Lung (tissue), 11 donors: ENCODE measurements at regions not wholly inside any gene's neighbourhood (a gene's known extent, or its start where the extent isn't known, plus 50 kb on each side); places are given as distances from the start of the nearest gene placed in this dataset.

ENCODE experiments used
- ATAC-seq: fragments of 200-7000 bp; cut with Tn5 transposase; one replicate; pipeline ENCODE4 v1.9.1; 2020; ENCODE audit warnings: moderate number of reproducible peaks; ENCODE audit not compliant: insufficient read depth, low FRiP score
- DNase-seq, 3 donors: peaks; one replicate each; pipeline ENCODE4 v3.0.0-alpha.2; 2013 to 2017
- H3K27ac ChIP-seq, 2 donors: one replicate each; pipeline ENCODE4 v1.5.1; 2013; ENCODE audit warnings: mild to moderate bottlenecking in 2 of 2, moderate library complexity in 2 of 2, control low read depth in 1 of 2, inconsistent platforms in 1 of 2, low read depth in 1 of 2, low read length in 1 of 2
- H3K27me3 ChIP-seq, 3 donors: one replicate each; pipeline ENCODE4 v1.5.1; 2013; ENCODE audit warnings: low read length in 2 of 3; ENCODE audit not compliant: control insufficient read depth in 3 of 3, insufficient read depth in 3 of 3
- H3K36me3 ChIP-seq, 4 donors: one replicate each; pipeline ENCODE4 v1.5.1; 2013; ENCODE audit warnings: low read length in 4 of 4, mild to moderate bottlenecking in 1 of 4, moderate library complexity in 1 of 4; ENCODE audit not compliant: control insufficient read depth in 4 of 4, insufficient read depth in 4 of 4
- H3K4me1 ChIP-seq, 5 donors: one replicate each; pipeline ENCODE4 v1.5.1; 2013; ENCODE audit warnings: low read length in 5 of 5, mild to moderate bottlenecking in 2 of 5, moderate library complexity in 1 of 5; ENCODE audit not compliant: control insufficient read depth in 5 of 5, insufficient read depth in 5 of 5
- H3K4me3 ChIP-seq: one replicate; pipeline ENCODE4 v1.5.1; 2013; ENCODE audit warnings: mild to moderate bottlenecking, control low read depth, moderate library complexity
- H3K9ac ChIP-seq, 2 donors: one replicate each; pipeline ENCODE4 v1.5.1; 2013; ENCODE audit warnings: low read length in 2 of 2, control low read depth in 1 of 2; ENCODE audit not compliant: insufficient read depth in 1 of 2
- H3K9me3 ChIP-seq, 4 donors: one replicate each; pipeline ENCODE4 v1.5.1; 2013; ENCODE audit warnings: low read length in 3 of 4, mild to moderate bottlenecking in 1 of 4, moderate library complexity in 1 of 4; ENCODE audit not compliant: control insufficient read depth in 4 of 4, insufficient read depth in 3 of 4
- WGBS, 2 donors: extraction: QIAGEN DNeasy Blood & Tissue Kit; methylation state at CpG; one replicate each; pipeline ENCODE4 v1.1.7; 2013; 5-methylcytosine and 5-hydroxymethylcytosine counted together
- TF ChIP-seq, protein P1 (sequence below): IDR thresholded peaks from 2 replicates; pipeline ENCODE4 v1.5.1; 2012; ENCODE audit warnings: mild to moderate bottlenecking; ENCODE audit errors: control extremely low read depth, extremely low read depth
- donor health status: control.
- donor health status: control.
- donor health status: Bipolar disorder and iron deficiency.
- donor health status: healthy.
- donor health status: DM: yes; HTN: yes; CAD: no.

DNA sequence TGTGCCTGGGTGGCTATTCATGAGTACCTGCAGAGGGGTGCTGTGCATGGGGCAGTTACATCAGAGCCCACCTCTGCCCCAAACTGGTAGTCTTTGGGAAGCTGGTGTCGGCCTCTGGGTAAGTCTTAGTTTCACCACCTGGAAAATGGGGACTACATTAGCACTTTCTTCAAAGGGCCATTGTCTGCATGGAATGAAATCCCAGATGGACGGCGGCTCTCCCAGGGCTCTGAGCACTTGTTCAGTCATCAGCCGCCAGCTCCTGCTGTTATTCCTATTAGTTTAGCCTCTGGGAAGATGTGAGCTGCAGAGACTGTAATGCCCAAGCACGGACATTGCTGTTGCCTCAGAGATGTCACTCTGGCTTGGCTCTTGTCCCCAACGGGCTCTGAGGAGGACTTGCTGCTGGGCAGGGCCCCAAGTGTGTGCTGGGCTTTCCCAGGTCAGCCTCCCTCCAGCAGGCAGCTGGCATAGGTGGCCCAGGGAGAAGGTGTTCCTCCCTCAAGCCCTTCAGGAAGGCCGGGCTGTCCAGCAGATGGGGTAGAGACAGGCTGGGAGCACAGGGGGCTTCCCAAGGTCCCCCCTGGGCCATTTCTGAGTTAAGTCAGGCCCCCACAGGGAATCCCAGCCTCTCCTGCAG, 268.3 kb downstream of the TFAP2C start:
- no peak overlapping the region for H3K9ac ChIP-seq
- H3K4me3 ChIP-seq = no peak overlapping the region
- H3K27me3 ChIP-seq = peaks cover 0 to 26% (median 9%) of the 10 kb centered on the region in 3 donors
- no peak for ATAC-seq
- H3K9me3 ChIP-seq = peaks cover 0 to 6% (median 0%) of the 10 kb centered on the region in 4 donors
- no peaks in the 10 kb centered on the region for H3K36me3 ChIP-seq
- WGBS, 2 donors = 61 to 68% methylated on average over 7 of the region's 7 CpGs
- TF ChIP-seq, protein P1, sequence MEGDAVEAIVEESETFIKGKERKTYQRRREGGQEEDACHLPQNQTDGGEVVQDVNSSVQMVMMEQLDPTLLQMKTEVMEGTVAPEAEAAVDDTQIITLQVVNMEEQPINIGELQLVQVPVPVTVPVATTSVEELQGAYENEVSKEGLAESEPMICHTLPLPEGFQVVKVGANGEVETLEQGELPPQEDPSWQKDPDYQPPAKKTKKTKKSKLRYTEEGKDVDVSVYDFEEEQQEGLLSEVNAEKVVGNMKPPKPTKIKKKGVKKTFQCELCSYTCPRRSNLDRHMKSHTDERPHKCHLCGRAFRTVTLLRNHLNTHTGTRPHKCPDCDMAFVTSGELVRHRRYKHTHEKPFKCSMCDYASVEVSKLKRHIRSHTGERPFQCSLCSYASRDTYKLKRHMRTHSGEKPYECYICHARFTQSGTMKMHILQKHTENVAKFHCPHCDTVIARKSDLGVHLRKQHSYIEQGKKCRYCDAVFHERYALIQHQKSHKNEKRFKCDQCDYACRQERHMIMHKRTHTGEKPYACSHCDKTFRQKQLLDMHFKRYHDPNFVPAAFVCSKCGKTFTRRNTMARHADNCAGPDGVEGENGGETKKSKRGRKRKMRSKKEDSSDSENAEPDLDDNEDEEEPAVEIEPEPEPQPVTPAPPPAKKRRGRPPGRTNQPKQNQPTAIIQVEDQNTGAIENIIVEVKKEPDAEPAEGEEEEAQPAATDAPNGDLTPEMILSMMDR = no peak
- H3K4me1 ChIP-seq = no peaks in the 10 kb centered on the region
- H3K27ac ChIP-seq = no peak overlapping the region
- DNase-seq = no peak

DNA sequence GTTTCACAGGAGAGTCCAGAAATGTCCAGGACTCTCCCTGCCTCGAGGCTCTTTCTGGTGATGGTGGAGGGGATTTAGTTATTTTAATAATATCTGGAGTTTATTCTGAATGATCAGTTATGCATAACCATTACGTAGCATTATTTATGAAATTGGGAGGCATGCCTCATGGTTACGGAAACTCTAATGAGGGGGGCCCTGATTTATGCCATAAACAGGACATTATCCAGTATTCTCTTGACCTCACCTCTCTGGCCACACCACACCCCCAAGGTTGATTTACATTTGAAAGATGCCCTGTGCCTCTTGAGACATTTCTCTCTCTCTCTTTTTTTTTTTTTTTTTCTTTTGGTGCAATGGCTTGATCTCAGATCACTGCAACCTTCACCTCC, 268.8 kb downstream of the TFAP2C start:
- 80 to 82% methylated on average over 3 of the region's 3 CpGs for WGBS, 2 donors
- DNase-seq (no peak), ATAC-seq (no peak)
- Histone ChIP-seq H3K9me3 (peaks cover 0 to 6% (median 0%) of the 10 kb centered on the region in 4 donors), H3K9ac (no peak overlapping the region), H3K36me3 (no peaks in the 10 kb centered on the region), H3K27me3 (peaks cover 0 to 26% (median 9%) of the 10 kb centered on the region in 3 donors), H3K4me3 (no peak overlapping the region), H3K4me1 (no peaks in the 10 kb centered on the region), H3K27ac (no peak overlapping the region)
- TF ChIP-seq, protein P1 = no peak

DNA sequence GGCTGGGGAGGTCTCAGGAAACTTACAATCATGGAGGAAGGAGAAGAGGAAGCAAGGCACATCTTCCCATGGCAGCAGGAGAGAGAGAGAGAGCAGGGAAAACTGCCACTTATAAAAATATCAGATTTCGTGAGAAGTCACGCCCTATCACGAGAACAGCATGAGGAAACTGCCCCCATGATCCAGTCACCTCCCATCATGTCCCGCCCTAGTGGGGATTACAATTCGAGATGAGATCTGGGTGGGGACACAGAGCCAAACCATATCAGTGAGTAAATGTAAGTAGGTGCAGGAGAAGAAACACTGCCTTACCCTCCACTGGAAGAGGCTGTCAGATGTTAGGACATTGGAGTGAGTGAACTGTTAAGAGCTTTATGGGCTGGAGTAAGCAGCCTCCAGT, 270.4 kb downstream of the TFAP2C start:
- H3K27ac ChIP-seq = no peak overlapping the region
- no peak for ATAC-seq
- 65 to 76% methylated on average over 5 of the region's 5 CpGs for WGBS, 2 donors

More for the DNA sequence above, 270.4 kb downstream of the TFAP2C start:
- Histone ChIP-seq H3K9me3 (peaks cover 0 to 8% (median 0%) of the 10 kb centered on the region in 4 donors), H3K36me3 (no peaks in the 10 kb centered on the region), H3K4me3 (no peak overlapping the region), H3K4me1 (no peaks in the 10 kb centered on the region), H3K27me3 (peaks cover 0 to 23% (median 9%) of the 10 kb centered on the region in 3 donors), H3K9ac (no peak overlapping the region)
- TF ChIP-seq, protein P1 = no peak
- DNase-seq = no peak
